Retinal pigment epithelial cell (primary cell): ENCODE measurements at regions not wholly inside any gene's neighbourhood (a gene's known extent, or its start where the extent isn't known, plus 50 kb on each side); places are given as distances from the start of the nearest gene placed in this dataset.
"Not testable (repeated sequence)": the region's sequence is repeated elsewhere in the genome, so short reads cannot be mapped to it uniquely, and the experiment has no call there.

Experiments
- DNase-seq: peaks from one replicate; pipeline ENCODE4 v3.0.0-alpha.2; 2010; ENCODE audit warnings: low read depth
- H3K4me3 ChIP-seq: 2 replicates; pipeline ENCODE4 v1.5.1; 2011; ENCODE audit warnings: mild to moderate bottlenecking, low read length, control low read depth, moderate library complexity
- CTCF ChIP-seq: conservative IDR thresholded peaks from 2 replicates; pipeline ENCODE4 v1.5.1; 2011; ENCODE audit warnings: low read depth, low read length, control low read depth, inconsistent platforms

GRCh38 chr13:89407357-89407756 lies 1736.2 kb downstream of the SLITRK5 start:
- TF ChIP-seq CTCF = no peak
- no peak for DNase-seq
- no peak overlapping the region for H3K4me3 ChIP-seq

- TF ChIP-seq CTCF = no peak
- no peak overlapping the region for H3K4me3 ChIP-seq
- peak; percentile 26 for DNase-seq
These were observed 1761.8 kb downstream of the SLITRK5 start for GRCh38 chr13:89432997-89433396.

- H3K4me3 ChIP-seq, DNase-seq: not testable (repeated sequence)
These were observed 1763.5 kb downstream of the SLITRK5 start for GRCh38 chr13:89434624-89435023.

- TF ChIP-seq CTCF = no peak
- no peak overlapping the region for H3K4me3 ChIP-seq
- DNase-seq = no peak
These were observed 1783.5 kb downstream of the SLITRK5 start for GRCh38 chr13:89454681-89455080.

GRCh38 chr13:89455225-89455624 lies 1784.1 kb downstream of the SLITRK5 start:
- DNase-seq = no peak
- no peak overlapping the region for H3K4me3 ChIP-seq
- TF ChIP-seq CTCF = no peak

GRCh38 chr13:89455741-89456140 lies 1784.6 kb downstream of the SLITRK5 start:
- TF ChIP-seq CTCF = no peak
- no peak overlapping the region for H3K4me3 ChIP-seq
- no peak for DNase-seq

GRCh38 chr13:89457977-89458376 lies 1786.8 kb downstream of the SLITRK5 start:
- no peak overlapping the region for H3K4me3 ChIP-seq
- DNase-seq = peak; percentile 88
- TF ChIP-seq CTCF = no peak

GRCh38 chr13:89458456-89458855 lies 1787.3 kb downstream of the SLITRK5 start:
- H3K4me3 ChIP-seq = no peak overlapping the region
- TF ChIP-seq CTCF = no peak
- DNase-seq = no peak

GRCh38 chr13:89460895-89461294 lies 1789.7 kb downstream of the SLITRK5 start:
- not testable (repeated sequence) for DNase-seq, H3K4me3 ChIP-seq
